ENCODE measurements at regions not wholly inside any gene's neighbourhood (a gene's known extent, or its start where the extent isn't known, plus 50 kb on each side); places are given as distances from the start of the nearest gene placed in this dataset.

DNA sequence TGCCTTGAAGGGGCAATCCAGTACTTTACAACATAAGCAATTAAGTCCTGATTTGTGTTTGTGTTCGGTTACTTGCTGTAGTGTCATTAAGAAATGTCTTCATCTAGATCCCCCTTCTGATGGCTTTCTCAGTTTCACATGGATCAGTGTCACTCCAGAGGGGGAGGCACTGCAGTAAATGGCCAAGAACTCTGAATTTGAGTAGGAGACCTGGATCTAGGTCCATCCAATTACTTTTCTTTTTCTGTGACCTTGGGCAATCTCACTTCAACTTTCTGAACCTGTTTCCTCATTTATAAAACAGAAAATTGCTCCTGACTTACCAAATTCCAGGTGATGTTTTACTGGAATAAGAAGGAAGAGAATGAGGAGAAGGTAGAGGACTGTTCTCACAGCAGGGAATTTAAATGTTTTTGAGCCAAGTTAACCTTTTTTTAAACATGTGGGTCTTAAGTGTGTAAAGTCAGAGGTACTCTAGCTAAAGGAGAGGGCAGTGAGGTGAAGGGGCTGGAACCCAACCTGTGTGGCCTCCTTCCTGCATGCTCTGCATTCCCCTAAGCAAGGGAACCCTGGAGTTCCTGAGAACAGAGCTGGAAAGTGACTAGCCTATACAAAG, 285.5 kb downstream of the HACE1 start:
- DNase-seq (ENCODE audit: low read depth), result no peak

DNA sequence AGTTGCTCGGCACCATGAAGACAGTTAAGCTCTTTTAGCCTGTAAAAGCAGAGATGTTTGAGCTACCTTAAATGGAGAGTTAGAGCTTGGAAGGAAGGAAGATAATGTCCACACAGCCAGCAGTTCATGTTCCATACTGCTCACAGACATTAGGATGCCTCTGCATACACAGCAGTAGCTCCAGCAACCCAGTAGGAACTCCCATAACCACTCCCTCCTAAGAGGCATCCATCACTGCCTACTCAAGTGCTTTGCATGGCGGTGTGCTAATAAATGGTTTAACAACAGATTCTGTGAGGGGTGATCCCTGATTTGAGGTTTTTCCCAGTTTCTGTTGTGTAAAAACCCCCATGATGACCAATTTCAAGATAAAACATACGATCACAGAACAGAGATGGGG, 286.4 kb downstream of the HACE1 start:
- no peak for DNase-seq (ENCODE audit: low read depth)

DNA sequence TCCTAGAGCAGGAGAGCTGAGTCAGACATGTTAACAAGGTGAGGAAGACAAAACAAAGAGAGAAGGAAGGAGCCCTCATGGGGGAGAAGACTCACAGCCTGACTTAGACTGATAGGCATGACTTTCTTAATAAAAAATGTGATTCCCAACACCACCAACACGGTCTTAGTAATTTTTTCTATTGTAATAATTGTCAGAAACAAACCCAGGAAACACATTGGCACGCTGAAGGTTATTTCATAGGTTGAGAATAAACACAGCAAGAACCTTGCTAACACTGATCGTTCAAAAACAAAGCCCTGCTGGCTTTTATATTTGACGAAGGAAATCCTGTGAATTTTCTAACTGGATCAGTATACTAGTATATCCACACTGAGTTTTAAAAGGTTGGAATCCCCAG, 286.8 kb downstream of the HACE1 start:
- no peak for DNase-seq (ENCODE audit: low read depth)

DNA sequence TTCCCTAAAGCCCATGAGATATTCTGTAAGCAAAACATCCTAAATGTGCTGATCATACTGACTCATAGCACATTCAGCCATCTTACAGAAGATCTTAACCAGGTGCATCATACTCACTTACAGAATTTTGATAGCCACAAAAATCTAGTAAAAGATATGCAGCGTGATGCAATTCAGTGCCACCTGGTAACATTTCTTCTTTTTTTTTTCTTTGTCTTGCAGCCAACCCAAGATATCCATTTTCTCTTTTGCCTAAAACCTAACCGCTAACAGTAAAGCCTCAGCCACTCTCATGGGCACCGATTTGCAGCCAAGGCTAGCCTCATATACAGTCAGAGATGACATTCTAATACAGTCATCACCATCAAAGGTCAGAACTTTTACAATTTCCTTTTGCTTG, 293.3 kb downstream of the HACE1 start:
- DNase-seq (ENCODE audit: low read depth), result peak; percentile 16

DNA sequence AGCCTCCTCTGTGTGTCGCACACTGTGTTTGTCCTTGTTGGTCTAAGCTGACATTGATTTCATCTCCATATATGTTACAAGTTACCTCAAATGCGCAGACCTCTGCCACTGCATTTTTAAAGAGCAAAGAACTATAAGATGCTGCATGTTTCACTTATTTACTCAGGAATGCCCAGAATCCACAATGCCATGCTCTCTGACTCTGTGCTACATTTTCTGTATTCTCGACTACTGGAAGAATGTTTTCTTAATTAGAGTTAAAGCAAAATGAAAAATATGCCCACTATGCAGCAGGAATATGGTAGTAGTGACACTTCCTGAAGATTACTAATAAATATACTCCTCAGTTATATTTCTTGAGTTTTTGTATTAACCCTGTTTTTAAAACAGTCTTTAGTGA, 296.4 kb downstream of the HACE1 start:
- no peak for DNase-seq (ENCODE audit: low read depth)

DNA sequence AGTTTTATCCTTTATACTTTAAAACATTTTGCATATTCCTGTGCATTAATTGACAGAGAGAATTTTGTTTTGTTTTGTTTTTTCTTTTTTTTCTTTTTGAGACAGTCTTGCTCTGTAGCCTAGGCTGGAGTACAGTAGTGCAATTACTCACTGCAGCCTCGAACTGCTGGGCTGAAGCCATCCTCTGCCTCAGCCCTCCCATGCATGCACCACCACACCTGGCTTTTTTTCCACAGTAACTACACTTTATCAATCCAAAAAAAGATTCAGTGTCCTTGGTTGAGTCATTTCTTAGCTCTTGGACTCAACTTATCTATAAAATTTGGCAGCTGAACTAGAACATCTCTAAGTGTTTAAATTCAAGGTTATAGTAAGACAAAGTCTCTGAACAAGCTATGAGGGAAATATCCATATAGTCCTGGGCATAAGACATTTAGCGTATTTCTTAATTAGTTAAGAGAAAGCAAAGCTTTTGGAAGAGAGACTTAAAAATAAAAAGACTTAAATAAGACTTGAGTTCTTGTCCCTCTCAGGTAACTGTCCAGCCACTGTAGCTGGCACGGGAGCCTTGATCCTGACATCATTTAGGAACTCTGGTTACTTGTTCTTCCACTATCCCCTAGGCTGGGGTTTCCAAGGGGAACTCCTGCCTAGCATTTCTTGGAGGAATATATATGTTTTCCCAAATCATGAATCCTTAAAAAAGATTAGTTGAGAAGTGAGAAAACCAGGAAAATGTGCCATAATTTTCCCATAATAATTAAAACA, 300.1 kb downstream of the HACE1 start:
- no peak for DNase-seq (ENCODE audit: low read depth)

DNA sequence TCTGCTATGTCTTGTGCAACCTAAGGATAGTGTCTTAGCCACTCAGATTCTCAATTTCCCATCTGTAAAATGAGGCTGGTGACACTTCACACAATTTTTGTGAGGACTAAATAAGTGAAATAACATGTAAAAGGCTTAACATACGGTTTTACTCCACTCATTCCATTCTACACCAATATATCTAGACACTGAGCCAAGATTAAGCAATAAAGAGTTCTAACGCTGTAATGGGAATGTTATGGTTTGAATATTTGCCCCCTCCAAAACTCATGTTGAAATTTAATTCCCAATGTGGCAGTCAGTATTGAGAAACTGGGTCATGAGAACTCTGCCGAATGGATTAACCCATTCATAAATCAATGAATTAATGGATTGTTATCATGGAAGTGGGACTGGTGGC, 301.0 kb downstream of the HACE1 start:
- no peak for DNase-seq (ENCODE audit: low read depth)

DNA sequence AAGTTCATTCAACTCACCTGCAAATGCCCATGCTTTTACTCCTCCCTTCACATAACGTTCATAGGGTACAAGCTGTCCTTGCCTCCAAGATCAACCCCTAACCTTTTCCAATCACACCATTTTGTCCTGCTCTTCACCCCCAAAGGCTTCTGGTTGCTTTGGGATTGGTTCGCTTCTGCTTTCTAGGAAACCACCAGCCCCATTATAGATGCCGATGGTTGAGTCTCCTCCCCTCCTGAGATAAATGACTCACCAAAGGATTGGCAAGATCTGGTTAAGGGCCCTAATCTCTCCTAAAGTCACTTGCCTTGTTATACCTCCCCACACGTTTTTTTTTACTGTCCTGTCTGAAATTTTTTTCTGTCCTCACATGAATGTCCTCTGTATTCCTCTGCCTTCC, 311.4 kb downstream of the HACE1 start:
- no peak for DNase-seq (ENCODE audit: low read depth)

DNA sequence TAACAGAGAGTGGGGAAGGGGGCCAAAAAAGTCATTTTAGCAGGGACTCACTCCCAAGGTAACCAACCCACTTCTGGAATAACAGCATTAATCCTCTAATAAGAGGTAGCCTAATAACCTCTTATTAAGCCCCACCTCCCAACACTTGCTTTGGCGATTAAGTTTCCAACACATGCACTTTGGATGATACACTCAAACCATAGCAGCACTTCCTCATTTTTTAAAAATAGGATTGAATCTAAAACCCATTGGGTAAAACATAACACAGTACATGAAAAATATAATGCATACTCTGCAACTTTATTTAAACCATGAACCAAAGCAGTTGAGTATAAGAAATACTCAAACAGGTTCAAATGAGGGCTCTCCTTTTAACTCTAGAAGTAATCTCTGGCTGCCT, 318.3 kb downstream of the HACE1 start:
- DNase-seq (ENCODE audit: low read depth), result no peak

DNA sequence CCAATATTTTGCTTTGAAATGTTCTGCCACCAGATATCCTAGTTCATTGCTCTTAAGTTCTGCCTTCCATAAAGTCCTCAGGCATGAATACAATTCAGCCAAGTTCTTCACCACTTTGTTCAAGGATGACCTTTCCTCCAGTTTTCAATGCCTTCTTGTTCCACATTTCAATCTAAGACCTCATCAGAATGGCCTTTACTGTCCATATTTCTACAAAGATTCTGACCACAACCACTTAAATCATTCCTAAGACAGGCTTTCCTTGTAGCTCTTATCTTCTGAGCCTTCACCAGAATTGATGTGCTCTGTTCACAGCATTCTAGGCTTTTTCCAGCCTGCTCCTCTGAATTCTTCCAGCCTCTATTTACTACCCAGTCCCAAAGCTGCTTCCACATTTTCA, 319.0 kb downstream of the HACE1 start:
- DNase-seq (ENCODE audit: low read depth), result no peak

DNA sequence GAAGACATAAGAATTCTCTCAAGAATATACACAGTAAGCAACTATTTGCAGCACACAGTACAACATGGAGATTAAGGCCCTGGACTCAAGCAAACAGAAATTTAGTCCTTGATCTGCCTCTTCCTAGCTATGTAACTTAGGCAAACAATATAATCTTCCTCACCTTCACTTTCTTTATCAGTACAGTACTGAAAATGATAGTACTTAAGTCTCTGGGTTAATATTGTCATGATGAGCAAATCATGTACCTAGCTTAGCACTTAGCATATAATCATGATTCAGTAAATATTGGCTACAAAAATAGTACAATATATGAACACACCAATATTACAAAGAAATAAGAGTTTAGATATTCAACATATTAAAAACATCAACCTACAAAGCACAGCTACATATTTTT, 320.5 kb downstream of the HACE1 start:
- no peak for DNase-seq (ENCODE audit: low read depth)

DNA sequence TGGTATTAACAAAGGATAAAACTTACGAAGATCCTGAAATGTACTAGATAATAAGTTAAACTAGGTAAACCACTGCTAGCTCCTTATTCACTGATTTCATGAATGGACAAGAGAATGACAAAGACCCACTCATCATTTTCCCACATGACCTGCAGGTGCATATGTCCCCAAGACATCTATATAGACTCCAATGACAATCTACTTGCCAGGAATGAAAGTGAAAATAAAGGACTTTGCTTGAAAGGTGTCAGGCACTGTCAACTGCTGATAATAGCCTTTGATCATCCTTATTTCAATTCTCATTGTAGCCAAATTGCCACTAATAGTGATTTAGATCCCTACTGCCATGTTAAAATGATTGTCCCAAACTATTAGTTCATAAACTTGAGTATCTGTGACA, 321.8 kb downstream of the HACE1 start:
- DNase-seq (ENCODE audit: low read depth), result no peak

DNA sequence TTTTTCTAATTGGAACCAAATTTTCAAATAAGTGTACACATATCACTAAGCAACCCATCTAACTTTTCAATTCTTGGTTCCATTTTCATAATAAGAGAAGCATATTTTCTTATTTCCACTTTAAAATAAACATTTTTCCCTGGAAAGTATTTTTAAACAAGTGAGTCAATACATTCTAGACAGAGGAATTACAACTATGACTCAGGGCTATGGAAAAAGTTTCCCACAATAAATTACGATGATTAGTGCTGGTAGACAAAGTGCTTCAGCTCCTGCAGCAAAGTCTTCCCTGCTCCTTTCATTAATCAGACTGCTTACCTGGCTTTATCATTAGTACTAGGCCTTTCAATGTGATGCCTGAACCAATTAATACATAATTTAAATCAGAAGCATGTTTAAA, 322.5 kb downstream of the HACE1 start:
- no peak for DNase-seq (ENCODE audit: low read depth)

DNA sequence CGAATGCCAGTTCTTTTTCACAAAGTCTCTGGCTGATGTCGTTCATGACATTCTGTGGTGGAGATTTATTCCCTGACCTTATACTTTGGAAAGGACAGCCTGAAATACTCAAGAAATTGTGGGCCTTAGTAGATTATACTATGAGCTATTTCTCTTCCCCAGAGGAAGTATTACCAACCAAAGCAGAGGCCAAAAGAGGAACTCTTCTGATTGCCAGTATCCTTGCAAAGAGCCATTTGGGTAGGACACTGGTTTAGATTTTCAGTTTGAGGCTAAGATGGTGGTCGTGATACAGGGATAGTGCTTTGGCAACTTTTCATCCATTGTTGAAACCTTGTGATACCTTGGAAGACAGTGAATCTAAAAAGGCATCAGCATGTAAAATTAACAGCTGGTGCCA, 327.3 kb downstream of the HACE1 start:
- DNase-seq (ENCODE audit: low read depth), result no peak

DNA sequence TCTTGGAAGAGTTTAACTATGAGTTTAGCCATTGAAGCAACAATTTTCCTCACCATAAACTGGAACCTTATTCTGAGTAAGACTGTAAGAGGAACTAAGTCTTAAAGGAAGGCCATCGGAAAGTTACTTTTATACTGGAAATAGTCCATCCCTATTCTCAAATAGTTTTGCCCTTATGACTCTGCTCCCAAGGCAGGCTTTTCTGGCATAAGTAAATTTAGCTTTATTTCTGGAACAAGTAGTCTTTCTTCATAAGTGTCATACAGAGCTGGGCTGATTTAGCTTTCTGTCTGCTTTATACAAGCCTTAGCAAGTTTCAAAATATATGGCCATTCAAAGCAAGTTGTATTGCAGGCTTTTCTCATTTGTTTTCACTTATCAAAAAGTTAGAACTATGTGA, 328.1 kb downstream of the HACE1 start:
- no peak for DNase-seq (ENCODE audit: low read depth)

DNA sequence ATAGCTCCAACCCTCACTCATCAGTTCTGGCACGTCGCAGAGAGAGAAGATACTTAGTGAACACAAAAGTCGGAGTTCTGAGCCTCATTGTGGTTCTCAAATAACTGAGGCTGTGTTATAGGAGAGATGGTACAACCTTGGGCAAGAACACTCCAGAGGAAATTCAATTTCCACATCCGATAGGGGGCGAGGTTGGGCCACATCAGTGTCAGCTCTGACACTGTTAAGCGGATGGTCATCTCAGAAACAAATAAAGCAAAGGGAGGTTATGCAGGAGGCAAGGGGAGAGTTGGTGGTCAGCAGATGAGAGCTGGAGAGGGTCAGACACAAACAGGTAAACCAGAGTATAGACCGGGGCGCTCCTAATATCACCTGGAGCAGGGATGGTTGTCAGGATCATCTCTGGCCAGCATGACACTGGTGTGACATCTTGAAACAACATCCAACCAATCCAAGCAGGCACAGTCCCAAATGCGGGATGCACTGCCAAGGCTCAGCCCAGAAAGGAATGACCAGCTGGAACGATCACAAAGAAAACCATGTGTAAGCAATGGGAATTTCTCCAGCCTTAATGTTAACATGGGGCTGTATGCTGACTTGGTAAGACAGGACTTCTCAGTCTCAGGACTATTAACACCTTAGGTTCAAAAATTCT, 331.8 kb downstream of the HACE1 start:
- DNase-seq (ENCODE audit: low read depth), result no peak

DNA sequence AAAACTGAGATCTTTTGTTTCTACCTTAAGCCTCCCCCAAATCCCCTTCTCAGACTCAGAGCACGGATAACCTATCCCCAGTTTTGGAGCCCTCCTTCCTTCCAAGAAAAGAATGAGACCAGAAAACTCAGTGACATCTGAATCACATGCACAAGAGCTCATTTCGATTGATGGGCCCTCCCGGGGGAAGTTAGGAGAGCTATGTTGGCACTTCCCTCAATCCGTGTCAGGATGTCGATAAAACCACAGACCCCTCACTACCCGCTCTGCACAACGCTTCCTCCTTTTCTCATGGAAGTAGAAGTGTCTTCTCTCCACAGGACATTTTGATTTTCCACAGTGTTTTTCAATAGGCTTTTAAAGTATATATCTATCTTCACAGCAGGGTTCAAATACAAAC, 332.4 kb downstream of the HACE1 start:
- DNase-seq (ENCODE audit: low read depth), result no peak

DNA sequence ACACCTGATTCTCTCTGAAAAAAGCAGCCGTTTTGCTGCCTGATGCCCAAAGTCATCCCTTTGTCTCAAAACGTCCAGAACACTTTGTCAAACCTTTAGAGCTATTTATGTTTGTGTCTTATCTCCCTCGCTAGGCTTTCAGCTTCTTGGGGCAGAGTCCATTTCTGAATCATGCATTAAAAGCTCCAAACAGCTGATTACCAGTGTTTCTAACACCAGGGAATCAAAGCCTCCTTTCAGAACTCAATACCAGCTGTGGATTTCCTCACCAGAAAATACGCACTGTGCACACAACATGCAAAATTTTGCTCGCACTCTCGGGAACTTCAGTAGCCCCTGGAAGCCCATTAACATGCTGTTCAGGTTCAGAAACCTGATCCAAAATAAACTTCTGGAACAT, 333.3 kb downstream of the HACE1 start:
- DNase-seq (ENCODE audit: low read depth), result no peak

DNA sequence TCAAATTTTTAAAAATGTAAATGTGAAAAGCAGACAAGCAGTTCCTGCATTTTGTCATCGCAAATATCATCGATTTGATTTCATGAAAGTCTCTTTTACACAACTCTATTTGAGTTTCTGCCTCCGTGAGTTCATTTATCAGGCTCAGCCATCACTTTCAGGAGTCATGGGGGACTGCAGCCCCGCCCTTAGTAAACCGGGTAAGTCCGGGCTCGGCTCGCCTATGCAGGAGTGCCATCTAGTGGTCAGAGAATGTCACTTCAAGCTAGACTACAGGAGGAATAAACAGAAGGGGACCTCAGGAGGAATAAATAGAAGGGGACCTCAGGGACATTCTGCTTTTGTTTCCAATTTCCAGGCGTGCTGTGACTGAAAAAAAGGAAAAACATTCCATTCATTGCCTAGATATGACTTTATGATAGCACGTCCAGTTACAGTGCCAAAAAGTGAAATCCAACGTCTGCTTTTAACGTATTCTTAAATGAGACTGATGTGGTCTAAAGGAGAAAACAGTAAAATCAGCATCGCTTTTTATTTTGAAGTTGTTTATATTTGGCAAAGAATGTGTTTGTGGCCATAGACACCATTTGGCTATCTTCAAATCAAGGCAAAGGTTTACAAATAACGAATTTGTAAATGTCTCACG, 333.9 kb downstream of the HACE1 start:
- DNase-seq (ENCODE audit: low read depth), result peak; percentile 57

DNA sequence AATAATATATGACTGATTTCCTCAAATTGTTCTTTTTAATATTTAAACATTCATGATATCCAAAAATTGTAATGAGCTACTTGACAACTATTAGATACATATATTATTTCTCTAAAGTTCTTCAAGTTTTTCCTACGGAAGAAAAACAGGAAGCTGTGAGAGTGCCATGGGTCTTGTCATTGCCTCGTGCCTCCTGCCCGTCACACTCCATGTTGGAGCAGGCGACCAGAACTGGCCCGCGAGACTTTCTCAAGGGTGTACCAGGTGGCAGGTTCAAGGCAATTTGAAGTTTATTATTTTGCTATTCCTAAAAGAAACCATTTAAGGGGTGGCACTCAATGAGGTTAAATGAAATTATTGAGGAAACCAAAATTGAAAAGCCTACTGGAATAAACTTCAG, 337.2 kb downstream of the HACE1 start:
- DNase-seq (ENCODE audit: low read depth), result no peak

DNA sequence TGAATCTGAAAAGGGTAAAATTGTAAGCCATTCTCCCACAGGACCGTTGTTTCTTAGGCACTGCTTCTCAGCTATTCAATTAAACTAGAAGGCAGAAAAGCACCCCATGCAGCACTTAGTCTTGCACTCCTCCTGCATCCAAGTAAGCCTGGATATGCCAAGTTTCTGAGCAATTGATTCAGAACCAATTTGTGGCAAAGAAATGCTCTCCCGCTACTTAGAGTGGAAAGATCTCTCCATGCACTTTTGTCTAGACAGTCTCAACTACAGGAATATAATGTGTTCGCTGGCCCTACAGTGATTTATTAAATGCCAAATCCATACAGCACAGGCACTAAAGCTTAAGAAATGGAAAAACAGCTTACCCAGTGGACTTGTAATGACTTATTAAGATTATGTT, 338.5 kb downstream of the HACE1 start:
- DNase-seq (ENCODE audit: low read depth), result no peak

DNA sequence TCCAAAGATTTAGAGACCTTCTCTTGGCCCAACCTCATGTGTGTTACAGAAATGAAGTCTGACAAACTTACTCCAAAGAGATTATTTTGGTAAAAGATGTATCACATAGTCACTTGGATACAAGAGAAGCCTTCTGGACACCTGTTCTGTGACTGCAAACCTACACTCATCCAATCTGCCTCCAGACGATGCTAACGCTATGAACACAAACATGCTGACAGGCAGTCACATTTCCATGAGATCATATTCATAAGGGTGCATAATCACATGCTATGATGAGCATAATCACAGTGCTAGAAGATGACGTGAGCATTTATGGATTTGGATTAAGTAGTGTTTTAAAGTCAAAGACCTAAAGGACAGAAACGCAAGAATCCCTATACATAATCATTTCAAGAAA, 340.2 kb downstream of the HACE1 start:
- no peak for DNase-seq (ENCODE audit: low read depth)

DNA sequence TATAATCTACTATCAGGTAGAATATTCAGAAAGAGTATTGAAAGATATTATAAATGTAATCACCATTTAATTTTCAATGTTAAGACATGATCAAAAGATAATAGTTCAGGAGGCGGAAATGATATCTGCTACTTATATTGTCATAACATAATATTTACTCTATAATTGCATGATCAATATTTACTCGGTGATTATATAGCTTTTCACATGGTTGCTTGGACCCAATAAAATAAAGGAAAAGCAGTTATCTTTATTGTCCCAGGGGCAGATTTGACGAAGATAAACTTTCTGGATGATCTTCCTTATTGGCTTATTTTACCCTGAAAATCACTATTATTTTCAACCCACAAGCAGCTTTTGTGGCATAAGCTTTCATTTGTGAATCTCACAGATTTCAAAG, 350.4 kb downstream of the HACE1 start:
- no peak for DNase-seq (ENCODE audit: low read depth)

All from HS-5 (cell line).